GM13976 (cell line): ENCODE measurements at regions not wholly inside any gene's neighbourhood (a gene's known extent, or its start where the extent isn't known, plus 50 kb on each side); places are given as distances from the start of the nearest gene placed in this dataset.

Source experiments
- DNase-seq: peaks from one replicate; pipeline ENCODE4 v3.0.0; 2012; ENCODE audit warnings: low spot score
- in situ Hi-C: fragments of 300-500 bp; cut with MboI; formaldehyde crosslinking; loops from one replicate; pipeline ENCODE4 v1.12.0; 2022; ENCODE audit warnings: low sequenced_read_pairs, mixed read lengths, inconsistent platforms; ENCODE audit not compliant: unreplicated experiment
- TF ChIP-seq, protein P1 (sequence below): IDR thresholded peaks from 2 replicates; pipeline ENCODE4 v1.5.1; 2012; ENCODE audit warnings: borderline replicate concordance, mild to moderate bottlenecking; ENCODE audit not compliant: insufficient read depth; ENCODE audit errors: extremely low read depth, missing control alignments, control extremely low read depth

GRCh38 chr12:11598900-11599299 is 50.6 kb upstream of the ETV6 start:
- TF ChIP-seq, protein P1, sequence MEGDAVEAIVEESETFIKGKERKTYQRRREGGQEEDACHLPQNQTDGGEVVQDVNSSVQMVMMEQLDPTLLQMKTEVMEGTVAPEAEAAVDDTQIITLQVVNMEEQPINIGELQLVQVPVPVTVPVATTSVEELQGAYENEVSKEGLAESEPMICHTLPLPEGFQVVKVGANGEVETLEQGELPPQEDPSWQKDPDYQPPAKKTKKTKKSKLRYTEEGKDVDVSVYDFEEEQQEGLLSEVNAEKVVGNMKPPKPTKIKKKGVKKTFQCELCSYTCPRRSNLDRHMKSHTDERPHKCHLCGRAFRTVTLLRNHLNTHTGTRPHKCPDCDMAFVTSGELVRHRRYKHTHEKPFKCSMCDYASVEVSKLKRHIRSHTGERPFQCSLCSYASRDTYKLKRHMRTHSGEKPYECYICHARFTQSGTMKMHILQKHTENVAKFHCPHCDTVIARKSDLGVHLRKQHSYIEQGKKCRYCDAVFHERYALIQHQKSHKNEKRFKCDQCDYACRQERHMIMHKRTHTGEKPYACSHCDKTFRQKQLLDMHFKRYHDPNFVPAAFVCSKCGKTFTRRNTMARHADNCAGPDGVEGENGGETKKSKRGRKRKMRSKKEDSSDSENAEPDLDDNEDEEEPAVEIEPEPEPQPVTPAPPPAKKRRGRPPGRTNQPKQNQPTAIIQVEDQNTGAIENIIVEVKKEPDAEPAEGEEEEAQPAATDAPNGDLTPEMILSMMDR = no peak
- DNase-seq = no peak
- in situ Hi-C loops = loop anchor here (25.0 kb wide), 1 partner anchor 1113 kb away; the partner anchor contains the start of gene CDKN1B
